Fibroblast of the aortic adventitia (primary cell): ENCODE measurements at regions not wholly inside any gene's neighbourhood (a gene's known extent, or its start where the extent isn't known, plus 50 kb on each side); places are given as distances from the start of the nearest gene placed in this dataset.

ENCODE experiments used
- DNase-seq: peaks from one replicate; pipeline ENCODE4 v3.0.0-alpha.2; 2010; ENCODE audit warnings: low read depth
- H3K4me3 ChIP-seq: 2 replicates; pipeline ENCODE4 v1.5.1; 2011; ENCODE audit warnings: low read depth, mild to moderate bottlenecking, control low read depth, low read length, moderate library complexity
- TF ChIP-seq, protein P1 (sequence below): IDR thresholded peaks from 2 replicates; pipeline ENCODE4 v1.5.1; 2011; ENCODE audit warnings: mild to moderate bottlenecking, low read length, control low read depth, inconsistent platforms; ENCODE audit not compliant: insufficient read depth

GRCh38 chr5:155529362-155529761 is 515.8 kb downstream of the KIF4B start:
- DNase-seq, result no peak
- no peak overlapping the region for H3K4me3 ChIP-seq
- TF ChIP-seq, protein P1, sequence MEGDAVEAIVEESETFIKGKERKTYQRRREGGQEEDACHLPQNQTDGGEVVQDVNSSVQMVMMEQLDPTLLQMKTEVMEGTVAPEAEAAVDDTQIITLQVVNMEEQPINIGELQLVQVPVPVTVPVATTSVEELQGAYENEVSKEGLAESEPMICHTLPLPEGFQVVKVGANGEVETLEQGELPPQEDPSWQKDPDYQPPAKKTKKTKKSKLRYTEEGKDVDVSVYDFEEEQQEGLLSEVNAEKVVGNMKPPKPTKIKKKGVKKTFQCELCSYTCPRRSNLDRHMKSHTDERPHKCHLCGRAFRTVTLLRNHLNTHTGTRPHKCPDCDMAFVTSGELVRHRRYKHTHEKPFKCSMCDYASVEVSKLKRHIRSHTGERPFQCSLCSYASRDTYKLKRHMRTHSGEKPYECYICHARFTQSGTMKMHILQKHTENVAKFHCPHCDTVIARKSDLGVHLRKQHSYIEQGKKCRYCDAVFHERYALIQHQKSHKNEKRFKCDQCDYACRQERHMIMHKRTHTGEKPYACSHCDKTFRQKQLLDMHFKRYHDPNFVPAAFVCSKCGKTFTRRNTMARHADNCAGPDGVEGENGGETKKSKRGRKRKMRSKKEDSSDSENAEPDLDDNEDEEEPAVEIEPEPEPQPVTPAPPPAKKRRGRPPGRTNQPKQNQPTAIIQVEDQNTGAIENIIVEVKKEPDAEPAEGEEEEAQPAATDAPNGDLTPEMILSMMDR, result no peak

GRCh38 chr5:155530046-155530445 is 516.5 kb downstream of the KIF4B start:
- H3K4me3 ChIP-seq, result no peak overlapping the region
- DNase-seq, result no peak
- TF ChIP-seq, protein P1, result no peak

DNA sequence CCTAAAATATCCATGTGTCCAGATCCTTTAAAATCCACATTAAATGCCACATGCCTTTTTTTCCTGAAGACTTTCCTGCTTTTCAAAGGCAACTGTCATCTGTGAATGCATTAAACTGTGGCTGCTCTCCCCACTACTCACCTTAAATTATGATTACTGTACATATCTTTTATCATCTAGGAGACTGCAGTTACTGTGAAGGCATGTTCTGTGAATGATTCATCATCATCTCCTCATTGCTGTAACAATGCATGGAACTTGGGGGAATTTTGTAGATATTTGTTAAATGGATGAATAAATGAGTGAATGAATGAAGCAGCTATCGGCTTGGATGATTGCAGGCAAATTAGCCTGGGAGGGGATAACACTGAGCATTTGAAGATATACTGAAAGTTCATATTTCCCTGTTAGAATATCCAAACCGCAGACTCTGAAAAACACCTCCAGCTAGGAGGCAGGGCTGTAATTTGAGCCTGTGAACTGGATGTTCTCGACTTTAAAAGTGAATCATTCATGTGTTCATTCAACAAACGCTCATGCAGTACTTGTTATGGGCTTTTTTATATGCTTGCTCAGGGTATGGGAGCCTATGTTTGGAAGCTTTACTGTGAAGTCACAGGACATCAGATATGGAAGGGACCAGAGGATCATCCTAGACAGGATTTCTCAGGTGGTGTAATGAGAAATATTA is 519.2 kb downstream of the KIF4B start:
- no peak for DNase-seq
- TF ChIP-seq, protein P1, result no peak
- no peak overlapping the region for H3K4me3 ChIP-seq

DNA sequence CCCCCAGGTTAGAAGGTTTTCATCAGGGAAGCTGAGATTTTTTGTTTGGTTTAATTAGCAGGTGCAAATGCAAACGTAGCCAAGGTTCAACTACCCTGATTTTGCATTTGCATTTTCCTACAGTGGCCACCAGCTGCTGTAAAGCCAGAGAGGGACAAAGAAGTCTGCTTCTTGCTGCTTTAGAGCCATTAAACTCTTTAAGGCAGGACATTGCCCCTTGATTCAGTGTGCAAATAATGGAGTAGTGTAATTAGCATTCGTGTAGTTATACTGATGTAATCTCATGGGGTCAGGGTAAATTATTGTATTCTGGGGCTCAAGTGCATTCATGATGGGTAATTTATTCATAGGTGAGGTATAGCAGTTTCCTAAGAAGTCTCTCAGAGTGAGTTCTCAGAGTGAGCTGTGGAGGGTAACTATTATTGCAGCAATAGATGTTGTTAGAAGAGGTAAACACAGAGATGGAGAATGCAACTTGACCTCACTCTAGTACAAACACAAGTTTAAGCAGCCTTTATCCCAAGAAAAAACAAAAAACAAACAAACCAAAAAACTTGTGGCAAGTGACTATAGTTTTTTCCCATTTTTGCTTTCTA is 526.5 kb downstream of the KIF4B start:
- TF ChIP-seq, protein P1, result no peak
- no peak for DNase-seq
- no peak overlapping the region for H3K4me3 ChIP-seq

GRCh38 chr5:155546075-155546474 is 532.5 kb downstream of the KIF4B start:
- H3K4me3 ChIP-seq, result no peak overlapping the region
- TF ChIP-seq, protein P1, result no peak
- no peak for DNase-seq

DNA sequence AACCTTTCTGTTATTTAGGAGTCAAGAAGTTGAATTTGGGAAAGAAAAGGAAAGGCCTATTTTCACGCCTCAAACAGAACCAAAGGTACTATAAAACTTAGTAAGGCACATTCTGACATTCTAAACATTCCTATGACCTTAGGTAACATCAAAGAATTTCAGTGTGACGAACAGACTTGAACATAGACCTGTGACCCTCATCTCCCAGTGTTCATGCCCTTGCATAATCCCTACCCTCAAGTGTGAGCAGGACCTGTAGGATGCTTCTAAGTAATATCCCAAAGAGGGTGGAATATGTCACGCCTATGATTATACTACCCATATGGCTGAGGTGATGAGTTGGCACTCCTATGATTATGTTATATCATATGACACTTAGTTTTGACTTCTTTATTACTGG is 540.9 kb downstream of the KIF4B start:
- H3K4me3 ChIP-seq, result no peak overlapping the region
- no peak for DNase-seq
- TF ChIP-seq, protein P1, result no peak
